H1 (cell line): ENCODE measurements at regions not wholly inside any gene's neighbourhood (a gene's known extent, or its start where the extent isn't known, plus 50 kb on each side); places are given as distances from the start of the nearest gene placed in this dataset.

Experiments used
- CEBPB ChIP-seq: IDR thresholded peaks from 2 replicates; pipeline ENCODE4 v1.6.1; 2012; ENCODE audit warnings: low read depth, low read length
- CTCF ChIP-seq, 3 experiments: IDR thresholded peaks; 1 replicate in 2 of 3; 2 replicates in 1 of 3; pipeline versions ENCODE4 v1.5.1 to v1.6.1; 2011; ENCODE audit warnings: low read length in 3 of 3, mild to moderate bottlenecking in 3 of 3, inconsistent platforms in 2 of 3, low read depth in 1 of 3, moderate library complexity in 1 of 3; ENCODE audit not compliant: insufficient read depth in 1 of 3; ENCODE audit errors: control extremely low read depth in 1 of 3

- TF ChIP-seq CTCF (IDR thresholded peaks at IDR 0.05; ENCODE audit: control extremely low read depth in 1 of 3, insufficient read depth in 1 of 3, low read depth in 1 of 3, low read length in 3 of 3): no peak
- TF ChIP-seq CEBPB: no peak
Observed at GRCh38 chr3:145892869-145893268, 268.1 kb downstream of the PLOD2 start.
